Daoy (cell line): ENCODE measurements at regions not wholly inside any gene's neighbourhood (a gene's known extent, or its start where the extent isn't known, plus 50 kb on each side); places are given as distances from the start of the nearest gene placed in this dataset.
"Not testable (repeated sequence)": the region's sequence is repeated elsewhere in the genome, so short reads cannot be mapped to it uniquely, and the experiment has no call there.

Experiments
- DNase-seq: peaks from one replicate; pipeline ENCODE4 v3.0.0-alpha.2; 2015; ENCODE audit warnings: low read depth

GRCh38 chr17:70434536-70435490, 265.5 kb downstream of the KCNJ2 start:
- no peak for DNase-seq

GRCh38 chr17:70437656-70438055, 268.3 kb downstream of the KCNJ2 start:
- no peak for DNase-seq

DNA sequence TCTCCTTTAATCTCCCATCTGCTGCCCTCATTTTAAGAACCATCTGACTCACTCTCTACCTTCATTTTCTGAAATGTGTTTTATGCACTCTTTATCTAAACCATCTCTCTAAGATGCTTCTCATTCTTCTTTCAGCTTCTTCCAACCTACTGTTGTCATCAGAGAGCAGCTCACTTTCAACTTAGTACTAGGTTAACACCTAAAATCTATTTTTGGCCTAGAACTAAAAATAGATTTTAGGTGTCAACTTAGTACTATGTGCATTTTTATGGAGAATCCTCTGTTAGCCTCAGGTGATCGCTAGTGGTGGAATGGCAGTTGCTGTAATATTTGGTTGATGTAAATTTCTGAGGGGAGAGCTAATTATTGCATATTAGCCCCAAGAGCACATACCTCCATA, 277.1 kb downstream of the KCNJ2 start:
- DNase-seq = no peak

DNA sequence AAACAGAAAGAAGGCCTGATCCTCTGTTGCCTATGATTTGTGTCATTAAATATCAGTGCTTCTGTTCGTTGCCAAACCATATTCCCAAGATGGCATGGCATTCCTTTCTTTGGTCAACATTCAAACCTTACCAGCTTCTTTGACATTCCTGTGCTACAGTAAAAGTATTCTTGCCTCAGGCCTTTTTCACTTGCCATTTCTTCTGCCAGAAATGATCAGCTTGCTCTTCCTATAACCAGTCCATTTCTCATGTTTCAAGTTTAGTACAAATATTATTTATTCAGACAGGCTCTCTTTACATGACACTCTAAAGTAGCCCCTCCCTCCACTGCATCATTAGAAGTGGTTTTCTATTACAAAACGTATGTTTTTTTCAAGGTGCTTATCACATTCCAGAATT, 278.3 kb downstream of the KCNJ2 start:
- DNase-seq = no peak

- not testable (repeated sequence) for DNase-seq
These were observed 283.7 kb downstream of the KCNJ2 start for GRCh38 chr17:70453075-70453474.

- DNase-seq = no peak
These were observed 285.0 kb downstream of the KCNJ2 start for GRCh38 chr17:70454377-70454776.

GRCh38 chr17:70454908-70455307, 285.6 kb downstream of the KCNJ2 start:
- DNase-seq = no peak

- no peak for DNase-seq
These were observed 295.7 kb downstream of the KCNJ2 start for GRCh38 chr17:70464995-70465394.

DNA sequence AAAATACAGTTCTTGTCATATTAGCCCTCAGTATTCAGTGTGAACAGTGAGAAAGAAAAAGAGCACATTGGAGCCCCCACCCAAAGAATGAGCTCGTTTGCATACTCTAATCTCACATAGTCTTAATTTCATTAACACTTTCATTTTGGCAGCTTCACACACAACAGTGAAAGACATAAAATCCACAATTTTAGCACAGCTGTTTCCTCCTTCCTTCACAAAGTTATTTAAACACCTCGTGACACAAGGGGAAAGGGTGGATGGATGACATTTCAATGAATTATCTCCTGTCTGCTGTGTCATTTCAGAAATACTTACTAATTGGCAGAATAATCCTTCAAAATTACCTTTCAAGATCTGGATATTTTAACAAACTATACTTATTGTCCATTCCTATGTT, 299.3 kb downstream of the KCNJ2 start:
- DNase-seq = no peak

GRCh38 chr17:70473049-70473448, 303.7 kb downstream of the KCNJ2 start:
- DNase-seq = no peak

- DNase-seq = no peak
These were observed 307.0 kb downstream of the KCNJ2 start for GRCh38 chr17:70476368-70476767.

DNA sequence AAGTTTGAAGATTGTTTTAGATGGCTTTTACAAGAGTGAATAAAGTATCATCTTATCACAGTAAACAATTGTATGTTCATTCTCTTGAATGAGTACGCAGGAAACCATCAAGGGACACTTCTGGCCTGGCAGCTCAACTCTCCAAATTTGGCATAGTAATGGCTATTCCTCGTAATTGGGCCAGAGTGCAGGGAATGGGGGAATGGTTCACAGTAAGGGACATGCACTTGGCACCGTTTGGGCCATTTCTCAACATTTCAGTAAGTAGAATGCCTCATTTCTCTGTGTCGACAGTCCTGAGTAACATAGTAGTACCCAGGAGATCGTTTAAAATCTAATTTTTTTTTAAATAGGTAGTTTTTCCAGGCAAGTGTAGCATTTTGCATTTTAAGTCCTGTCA, 309.6 kb downstream of the KCNJ2 start:
- DNase-seq = no peak

DNA sequence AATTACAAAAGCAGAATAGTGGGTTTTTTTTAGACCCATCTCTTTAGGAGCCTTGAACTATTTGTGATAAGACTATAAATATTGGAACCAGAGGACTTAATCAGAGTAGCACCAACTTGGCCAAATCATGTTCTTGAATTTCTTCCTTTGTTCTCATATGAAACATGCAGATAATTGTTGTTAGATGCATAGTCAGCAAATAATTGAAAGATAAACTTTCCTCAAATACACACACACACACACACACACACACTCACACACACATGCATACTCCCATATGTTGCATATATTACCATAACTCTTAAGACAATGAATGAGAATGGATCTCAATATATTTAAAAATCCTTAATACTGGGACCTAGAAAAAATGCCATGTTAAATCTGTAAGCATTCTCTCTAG, 310.4 kb downstream of the KCNJ2 start:
- DNase-seq = no peak

DNA sequence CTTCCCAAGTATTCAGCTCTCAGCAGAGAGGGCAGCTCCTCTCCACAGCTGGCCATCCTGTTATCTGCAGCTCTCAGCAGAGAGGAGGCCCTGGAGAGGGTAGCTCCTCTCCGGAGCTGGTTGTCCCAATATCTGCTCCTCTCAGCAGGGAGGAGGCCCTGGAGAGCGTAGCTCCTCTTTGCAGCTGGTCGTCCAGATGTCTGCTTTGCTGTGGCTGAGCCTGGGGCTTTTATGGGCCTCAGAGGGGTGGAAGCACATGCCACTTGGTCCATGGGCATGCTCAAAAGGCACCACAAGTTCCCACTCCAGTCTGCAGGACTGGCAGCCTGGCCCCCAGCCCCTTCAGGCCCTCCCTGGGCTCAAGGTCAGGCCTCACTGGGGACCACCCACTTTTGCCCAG, 314.3 kb downstream of the KCNJ2 start:
- no peak for DNase-seq

GRCh38 chr17:70484050-70484449, 314.7 kb downstream of the KCNJ2 start:
- DNase-seq = no peak

- no peak for DNase-seq
These were observed 315.2 kb downstream of the KCNJ2 start for GRCh38 chr17:70484496-70484895.

- no peak for DNase-seq
These were observed 323.0 kb downstream of the KCNJ2 start for GRCh38 chr17:70492368-70492767.

GRCh38 chr17:70493277-70493874, 324.0 kb downstream of the KCNJ2 start:
- no peak for DNase-seq

- no peak for DNase-seq
These were observed 329.3 kb downstream of the KCNJ2 start for GRCh38 chr17:70498631-70499030.

GRCh38 chr17:70499067-70499786, 329.9 kb downstream of the KCNJ2 start:
- DNase-seq = no peak

- DNase-seq = no peak
These were observed 334.1 kb downstream of the KCNJ2 start for GRCh38 chr17:70503449-70503848.

DNA sequence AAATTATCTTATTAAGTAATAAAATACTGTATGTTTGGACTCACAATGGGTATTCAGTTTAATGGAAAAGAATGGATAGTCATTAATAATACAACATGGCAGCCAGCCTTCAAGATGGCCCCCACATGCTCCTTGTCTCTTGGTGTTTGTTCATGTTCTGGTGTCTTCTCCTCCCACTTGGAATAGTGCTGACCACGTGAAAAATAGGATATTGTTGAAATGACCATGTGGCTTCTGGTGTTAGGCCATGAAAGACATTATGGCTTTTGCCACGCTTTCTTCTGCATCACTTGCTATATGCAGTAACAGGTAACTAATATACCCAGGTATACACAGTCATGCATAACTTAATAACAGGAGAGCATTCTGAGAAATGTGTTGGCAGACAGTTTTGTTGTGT, 341.0 kb downstream of the KCNJ2 start:
- no peak for DNase-seq

- no peak for DNase-seq
These were observed 348.5 kb downstream of the KCNJ2 start for GRCh38 chr17:70517816-70518215.
